CD4-positive, alpha-beta T cell treated with Interleukin-6 at 100 ng/mL for 8 hours (primary cell): ENCODE measurements at regions not wholly inside any gene's neighbourhood (a gene's known extent, or its start where the extent isn't known, plus 50 kb on each side); places are given as distances from the start of the nearest gene placed in this dataset.
A peak's percentile ranks its signal among the peaks of the same experiment; 100 is the strongest.
"Not testable (repeated sequence)": the region's sequence is repeated elsewhere in the genome, so short reads cannot be mapped to it uniquely, and the experiment has no call there.

Experiments used
- DNase-seq: peaks from one replicate; pipeline ENCODE4 v3.0.0-alpha.2; 2020; ENCODE audit warnings: mixed read lengths, low spot score

DNA sequence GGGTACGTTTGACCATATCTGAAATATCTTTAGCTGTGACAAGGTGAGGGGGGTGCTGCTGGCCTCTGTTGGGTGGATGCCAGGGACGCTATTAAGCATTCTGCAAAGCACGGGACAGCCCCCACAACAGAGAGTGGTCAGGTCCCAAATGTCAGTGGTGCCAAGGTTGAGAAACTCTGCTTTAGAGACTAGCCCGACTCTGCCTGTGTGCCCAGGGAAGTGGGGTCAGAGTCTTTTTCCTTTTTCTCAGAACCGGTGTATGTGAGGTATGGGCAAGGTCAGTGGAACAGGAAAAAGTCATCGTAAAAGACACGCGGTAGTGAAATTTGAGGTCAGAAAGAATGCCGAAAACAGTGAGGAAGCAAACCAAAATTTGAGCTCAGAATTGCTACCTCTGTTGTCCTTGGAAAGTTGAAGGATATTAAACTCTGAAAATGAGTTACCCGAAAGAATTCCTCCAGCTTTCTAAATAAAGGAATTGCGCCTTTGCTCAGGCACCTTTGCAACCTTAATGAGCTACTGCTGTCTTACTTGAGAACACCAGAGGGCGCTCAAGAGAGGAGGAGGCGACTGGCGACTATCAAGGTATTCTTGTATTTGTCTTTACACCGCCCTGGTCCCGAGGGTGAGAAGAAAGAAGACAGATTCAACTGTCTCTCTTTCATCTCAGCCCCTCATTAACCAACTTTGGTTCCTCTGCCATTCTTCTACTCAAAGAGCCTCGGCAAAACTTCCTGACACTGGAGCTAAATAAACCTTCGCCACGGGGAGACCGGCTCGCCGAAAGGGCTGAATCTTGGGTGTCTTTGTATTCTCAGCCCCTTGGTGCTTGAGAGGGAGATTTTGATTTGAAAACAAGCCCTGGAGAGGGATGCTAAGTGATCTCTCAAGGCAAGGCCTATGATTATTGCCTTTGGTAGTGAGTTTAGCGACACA lies 85.4 kb upstream of the OLIG2 start:
- DNase-seq: peak; percentile 57

DNA sequence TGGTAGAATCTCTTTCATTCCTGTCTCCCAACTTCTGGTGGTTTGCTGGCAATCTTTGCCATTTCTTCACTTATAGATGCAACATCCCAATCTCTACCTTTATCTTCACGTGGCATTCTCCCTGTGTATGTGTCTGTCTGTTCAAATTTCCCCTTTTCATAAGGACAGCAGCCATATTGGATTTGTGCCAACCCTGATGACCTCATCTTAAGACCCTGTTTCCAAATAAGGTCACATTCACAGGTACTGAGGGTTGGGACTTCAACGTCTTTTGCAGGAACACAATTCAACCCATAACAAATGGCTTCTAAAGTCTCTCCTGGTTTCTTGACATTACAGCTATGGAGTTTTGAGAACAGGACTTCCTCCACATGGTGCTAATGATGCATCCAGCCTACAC lies 84.5 kb upstream of the OLIG2 start:
- no peak for DNase-seq

- no peak for DNase-seq
Measured at GRCh38 chr21:32946654-32947053, 79.1 kb upstream of the OLIG2 start.

DNA sequence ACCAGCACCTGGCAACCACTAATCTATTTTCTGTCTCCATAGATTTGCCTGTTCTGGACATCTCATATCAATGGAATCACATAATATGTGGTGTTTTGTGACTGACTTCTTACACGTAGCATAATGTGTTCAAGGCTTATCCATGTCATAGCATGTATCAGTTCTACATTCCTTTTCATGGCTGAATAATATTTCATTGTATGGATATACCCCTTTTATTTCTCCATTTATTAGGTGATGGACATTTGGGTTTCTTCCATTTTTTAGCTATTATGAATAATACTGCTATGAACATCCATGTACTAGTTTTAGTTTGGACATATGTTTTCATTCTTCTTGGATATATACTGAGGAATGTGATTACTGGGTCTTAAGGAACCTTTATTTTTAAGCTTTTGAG lies 78.0 kb upstream of the OLIG2 start:
- DNase-seq: no peak

GRCh38 chr21:32949701-32950100 lies 76.0 kb upstream of the OLIG2 start:
- DNase-seq: no peak

- no peak for DNase-seq
Measured at GRCh38 chr21:32951041-32951440, 74.7 kb upstream of the OLIG2 start.

GRCh38 chr21:32954353-32954752 lies 71.4 kb upstream of the OLIG2 start:
- no peak for DNase-seq

- DNase-seq: no peak
Measured at GRCh38 chr21:32955311-32956060, 70.2 kb upstream of the OLIG2 start.

- DNase-seq: no peak
Measured at GRCh38 chr21:32956061-32956656, 69.6 kb upstream of the OLIG2 start.

DNA sequence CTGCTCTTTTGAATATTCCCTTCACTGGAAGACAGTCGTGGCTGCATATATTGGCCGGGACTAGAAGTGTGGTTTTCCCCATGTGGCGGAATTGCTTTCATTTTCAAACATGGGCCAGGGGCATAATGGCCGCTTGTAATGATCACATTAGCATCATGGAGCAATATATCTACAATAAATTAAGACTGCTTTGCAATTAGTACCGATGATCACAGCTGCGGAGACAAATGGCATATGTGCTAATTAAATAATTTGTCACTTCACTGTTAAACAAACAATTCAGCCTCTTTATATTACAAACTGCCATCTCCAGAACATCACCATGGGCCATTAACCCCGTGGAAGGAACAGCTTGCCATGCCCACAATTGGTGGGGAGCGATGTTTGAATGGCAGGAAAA lies 68.2 kb upstream of the OLIG2 start:
- DNase-seq: no peak

GRCh38 chr21:32958288-32959002 lies 67.3 kb upstream of the OLIG2 start:
- no peak for DNase-seq

DNA sequence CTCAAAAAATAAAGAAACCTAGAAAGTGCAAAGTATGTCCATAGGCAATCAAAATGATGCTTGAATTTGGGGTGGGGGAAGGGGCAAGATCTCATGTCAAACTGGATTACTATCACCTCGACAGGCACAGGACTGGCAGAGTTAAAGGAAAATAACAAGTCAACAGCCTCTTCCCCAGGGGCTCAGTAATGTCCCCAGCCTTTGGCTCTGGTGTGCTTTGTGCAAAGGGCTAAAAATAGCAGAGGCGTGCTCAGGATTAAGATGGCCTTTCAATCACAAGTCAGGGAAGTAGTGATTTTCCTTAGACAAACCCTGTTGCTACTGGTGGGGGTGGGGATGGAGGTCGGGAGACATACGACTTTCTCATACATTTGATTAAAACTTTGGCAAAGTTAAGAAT lies 63.5 kb upstream of the OLIG2 start:
- no peak for DNase-seq

GRCh38 chr21:32965129-32965680 lies 60.5 kb upstream of the OLIG2 start:
- DNase-seq: no peak

DNA sequence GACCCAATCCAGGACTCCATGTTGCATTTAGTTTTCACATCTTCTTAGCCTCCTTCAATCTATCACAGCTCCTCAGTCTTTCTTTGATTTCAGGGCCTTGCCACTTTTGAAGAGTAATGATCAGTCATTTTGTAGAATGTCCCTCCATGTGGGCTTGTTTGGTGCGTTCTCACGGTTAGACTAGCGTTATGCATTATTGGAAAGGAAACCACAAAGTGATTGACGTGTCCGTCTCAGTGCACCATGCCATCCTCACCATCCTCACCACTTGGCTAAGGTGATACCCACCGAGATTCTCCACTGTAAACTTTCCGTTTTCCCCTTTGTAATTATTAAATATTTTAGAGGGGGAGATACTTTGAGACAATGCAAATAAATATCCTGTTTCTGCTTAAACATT lies 59.6 kb upstream of the OLIG2 start:
- DNase-seq: no peak

- DNase-seq: not testable (repeated sequence)
Measured at GRCh38 chr21:32968103-32968502, 57.6 kb upstream of the OLIG2 start.

DNA sequence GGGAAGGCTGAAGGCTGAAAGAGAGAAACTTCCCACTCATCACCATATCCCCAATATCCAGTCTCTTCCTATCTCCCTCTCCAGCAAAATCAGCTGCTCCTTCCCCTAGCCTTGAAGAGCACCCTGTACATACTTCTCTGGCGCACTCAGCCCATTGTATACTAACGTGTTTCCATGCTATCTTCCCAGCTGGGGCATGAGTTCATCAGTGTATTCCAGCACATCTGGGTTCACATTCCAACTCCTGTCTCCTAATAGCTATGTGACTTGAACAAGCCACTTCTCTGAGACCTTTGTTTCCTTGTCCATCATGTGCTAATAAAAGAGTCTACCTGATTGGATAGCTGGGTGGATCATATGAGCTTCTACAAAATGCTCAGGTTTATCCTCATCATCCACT lies 51.1 kb upstream of the OLIG2 start:
- no peak for DNase-seq

- DNase-seq: no peak
Measured at GRCh38 chr21:32975811-32976431, 49.8 kb upstream of the OLIG2 start.
